ENCODE measurements at regions not wholly inside any gene's neighbourhood (a gene's known extent, or its start where the extent isn't known, plus 50 kb on each side); places are given as distances from the start of the nearest gene placed in this dataset.

DNA sequence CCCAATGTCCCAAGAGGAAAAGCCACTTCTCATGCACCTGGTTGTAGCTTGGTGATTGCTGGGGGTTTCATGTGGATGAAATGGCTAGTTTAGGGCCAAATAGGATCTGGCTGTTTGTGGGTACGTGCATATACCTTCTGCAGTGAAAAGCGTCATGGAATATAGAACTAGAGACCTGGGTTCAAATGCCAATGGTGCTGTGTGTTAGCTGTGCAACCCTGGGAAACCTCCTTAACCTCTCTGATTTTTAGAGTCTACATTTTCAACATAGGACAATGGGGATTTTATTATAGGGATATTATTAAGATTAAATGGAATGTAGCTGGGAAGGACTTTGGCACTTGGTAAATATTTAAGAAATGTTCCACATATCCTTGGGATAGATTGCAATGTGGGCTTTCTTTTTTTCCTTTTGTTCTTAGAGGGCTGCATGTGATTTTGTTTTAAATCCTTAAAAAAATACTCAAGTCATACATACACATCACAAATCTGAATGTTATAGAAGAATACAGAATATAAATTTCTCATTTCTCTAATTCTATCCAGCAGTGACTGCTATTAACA, 112.6 kb upstream of the E2F8 start:
- no peak for DNase-seq

GRCh38 chr11:19352771-19353160, 112.0 kb upstream of the E2F8 start:
- DNase-seq: no peak

GRCh38 chr11:19352072-19352770, 111.5 kb upstream of the E2F8 start:
- no peak for DNase-seq

DNA sequence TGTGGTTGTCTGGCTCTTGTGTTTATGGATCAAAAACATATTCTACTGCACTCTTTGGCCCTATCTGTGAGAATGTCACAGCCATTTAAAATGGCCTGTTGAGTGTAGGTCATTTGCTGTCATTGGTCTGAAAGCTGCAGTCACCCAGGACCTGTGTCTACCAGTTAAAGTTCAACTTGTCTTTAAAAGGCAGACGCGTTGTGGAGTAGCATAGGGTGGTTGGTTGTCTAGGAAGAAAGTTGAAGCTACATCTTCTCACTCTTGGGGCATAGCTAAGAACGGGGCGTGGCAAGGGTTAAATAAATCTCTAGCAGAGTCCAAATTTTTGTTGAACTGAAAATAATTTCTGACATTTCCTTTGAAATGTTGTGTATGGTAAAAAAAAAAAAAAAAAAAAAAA, 110.7 kb upstream of the E2F8 start:
- no peak for DNase-seq

DNA sequence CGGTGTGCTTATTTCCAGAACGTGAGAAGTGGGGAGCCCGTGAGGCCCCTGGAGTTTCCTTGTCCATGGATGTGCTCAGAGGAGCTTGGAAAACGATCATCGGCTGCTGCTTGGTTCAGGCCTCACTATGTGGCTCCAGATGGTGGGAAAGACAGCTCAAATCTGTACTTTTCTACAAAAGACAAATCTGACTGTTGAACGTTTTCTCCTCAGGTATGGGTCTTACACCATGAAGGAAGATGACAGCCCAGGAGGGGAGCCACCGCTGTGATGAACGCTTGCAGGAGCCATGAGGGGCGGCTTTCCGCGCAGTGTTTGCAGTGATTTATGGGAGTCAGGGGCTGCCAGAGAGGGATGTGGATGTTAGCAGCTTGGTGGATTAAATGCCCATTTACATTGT, 109.4 kb upstream of the E2F8 start:
- no peak for DNase-seq

DNA sequence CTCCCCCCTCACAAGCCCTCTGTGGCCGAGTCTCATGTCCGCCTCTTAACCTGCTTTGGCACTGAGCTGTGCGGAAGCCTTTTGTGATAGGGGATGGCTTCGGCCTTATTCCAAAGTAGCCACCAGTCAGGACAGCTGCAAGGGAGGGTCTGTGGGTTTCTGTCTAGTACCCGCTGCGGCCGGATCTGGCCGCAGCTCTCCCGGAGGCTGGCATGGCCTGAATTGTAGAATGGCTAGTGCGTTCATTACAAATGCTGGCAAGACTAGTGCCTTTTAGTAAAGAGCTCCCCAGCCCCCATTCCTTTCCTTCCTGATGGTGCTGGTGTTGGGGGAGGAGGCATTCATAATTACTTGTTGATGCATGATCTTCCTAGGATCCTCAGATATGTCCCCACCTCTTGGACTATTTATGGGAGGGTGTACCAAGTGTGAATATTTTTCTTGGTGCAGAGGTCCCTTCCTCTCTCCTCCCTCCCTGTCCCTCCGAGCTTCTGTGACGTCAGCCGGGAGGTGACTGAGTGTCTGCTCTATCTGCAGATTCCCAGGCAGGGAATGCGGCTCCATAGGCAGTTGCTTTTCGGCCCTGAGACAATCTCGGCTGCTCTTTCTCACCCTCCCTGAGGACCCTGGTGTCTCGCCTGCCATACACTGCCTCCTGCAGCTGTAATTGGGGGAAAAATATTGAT, 108.7 kb upstream of the E2F8 start:
- no peak for DNase-seq

- no peak for DNase-seq
Observed at GRCh38 chr11:19347911-19348310, 107.2 kb upstream of the E2F8 start.

GRCh38 chr11:19345848-19346681, 105.3 kb upstream of the E2F8 start:
- DNase-seq: no peak

GRCh38 chr11:19345519-19345847, 104.7 kb upstream of the E2F8 start:
- no peak for DNase-seq

DNA sequence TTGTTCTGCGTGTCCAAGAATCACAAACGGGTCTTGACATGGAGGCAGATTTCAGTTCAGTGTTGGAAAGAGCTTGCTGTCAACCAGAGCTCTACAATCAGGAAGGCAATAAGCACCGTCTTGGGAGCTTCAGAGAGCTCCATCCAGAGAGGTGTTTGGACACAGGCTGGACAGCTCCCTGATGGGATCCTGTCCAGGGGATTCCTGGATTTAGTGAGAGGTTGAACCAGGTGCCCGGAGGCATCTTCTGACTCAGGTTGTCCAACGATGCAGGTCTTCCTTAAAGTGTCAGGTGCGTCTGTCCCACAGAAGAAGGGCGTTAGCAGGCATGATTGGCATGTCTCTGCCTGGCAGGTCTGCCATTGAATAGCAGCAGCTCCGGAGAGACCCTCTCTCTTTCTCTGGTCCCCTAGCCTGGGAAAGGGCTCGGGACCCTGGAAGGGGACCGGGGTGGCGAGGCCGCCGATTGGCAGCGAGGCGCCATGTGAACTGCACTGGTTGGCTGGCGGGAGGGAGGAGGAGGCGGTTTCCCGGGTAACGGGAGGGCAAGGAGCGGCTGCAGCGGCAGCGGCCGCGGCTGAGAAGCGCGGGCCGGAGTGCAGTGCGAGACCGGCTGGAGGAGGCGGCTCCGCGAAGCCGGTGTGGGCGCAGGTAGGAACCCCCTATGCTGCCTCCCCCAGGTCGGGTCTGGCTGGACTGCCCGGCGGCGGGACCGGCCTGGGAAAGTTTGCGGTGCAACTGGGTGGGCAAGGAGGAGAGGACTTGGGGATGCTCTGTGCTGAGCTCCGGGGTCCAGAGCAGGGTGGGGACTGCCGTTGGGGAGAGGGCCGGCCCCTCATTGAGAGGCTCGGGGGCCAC, 104.1 kb upstream of the E2F8 start:
- DNase-seq: peak; percentile 39

DNA sequence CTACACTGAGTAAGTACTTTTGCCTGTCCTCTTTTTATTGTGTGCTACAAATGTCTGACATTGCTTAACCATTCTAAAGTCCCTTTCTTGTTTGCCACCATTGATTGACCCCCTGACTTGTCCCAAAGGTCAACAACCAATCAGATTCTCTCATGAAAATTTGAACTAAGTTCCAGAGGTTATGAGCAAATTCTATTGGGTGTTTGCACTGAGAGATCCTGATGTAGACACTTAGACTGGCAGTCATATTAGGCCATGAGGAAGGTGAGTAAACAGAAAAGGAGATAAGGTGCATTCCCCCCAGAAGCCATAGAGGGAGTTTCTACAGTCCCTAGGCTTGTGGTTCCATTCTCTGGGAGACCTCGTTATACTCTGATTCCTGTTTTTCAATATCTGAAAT, 101.3 kb upstream of the E2F8 start:
- DNase-seq: no peak

GRCh38 chr11:19338375-19338774, 97.6 kb upstream of the E2F8 start:
- no peak for DNase-seq

DNA sequence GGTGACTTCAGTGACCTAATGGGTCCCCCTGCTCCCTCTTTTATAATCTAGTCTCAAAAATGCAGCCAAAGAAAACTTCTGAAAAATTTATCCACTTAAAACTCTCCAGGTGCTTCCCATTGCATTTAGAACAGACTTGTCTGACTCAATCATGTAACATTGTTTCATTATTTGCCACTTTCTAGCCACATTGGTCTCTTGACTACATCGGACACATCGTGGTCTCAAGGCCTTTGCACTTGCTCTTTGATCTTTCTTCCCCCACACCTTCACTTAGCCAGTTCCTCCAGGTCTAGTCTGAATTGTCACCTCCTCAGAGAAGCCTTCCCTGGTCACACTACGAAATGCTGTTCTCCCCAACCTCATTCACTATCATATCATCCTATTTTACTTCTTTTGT, 97.0 kb upstream of the E2F8 start:
- no peak for DNase-seq

DNA sequence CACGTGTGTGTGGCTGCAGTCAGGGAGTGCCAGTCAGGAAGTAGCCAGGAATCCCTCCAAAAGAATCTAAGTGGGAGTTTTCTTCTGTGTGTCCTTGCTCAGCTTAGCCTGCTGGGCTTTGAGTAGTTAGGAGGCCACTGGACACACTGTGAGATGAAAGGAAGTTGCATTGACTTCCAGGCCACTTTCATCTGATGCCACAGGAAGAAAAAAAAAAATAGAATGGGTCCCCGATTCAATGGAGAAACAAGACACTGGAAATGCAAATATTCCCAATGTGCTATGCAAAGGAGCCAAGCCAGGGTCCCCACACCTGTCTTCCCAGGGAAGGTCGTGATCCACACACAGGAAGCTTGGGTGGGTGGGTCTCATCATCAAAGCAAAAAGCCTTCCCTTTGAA, 95.6 kb upstream of the E2F8 start:
- no peak for DNase-seq

DNA sequence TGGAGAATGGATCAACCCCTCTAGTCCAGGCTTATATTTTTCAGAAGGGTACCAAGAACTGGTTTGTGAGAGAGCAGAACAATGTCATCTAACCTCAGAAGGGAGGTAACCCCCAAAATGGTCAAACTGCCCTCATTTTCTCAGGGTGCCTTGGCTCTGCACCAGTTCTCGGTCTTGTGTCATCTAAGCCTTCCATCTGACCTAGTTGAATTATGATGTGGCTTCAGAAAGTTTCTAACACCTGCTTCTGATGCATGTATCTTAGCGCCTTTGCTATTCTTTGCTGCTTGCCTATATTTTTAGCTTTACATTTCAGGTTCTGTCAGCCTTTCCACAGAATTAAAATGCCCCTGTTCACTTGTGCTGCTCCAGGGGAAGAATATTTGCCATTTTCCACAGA, 91.7 kb upstream of the E2F8 start:
- no peak for DNase-seq

GRCh38 chr11:19330416-19330815, 89.7 kb upstream of the E2F8 start:
- DNase-seq: no peak

- no peak for DNase-seq
Observed at GRCh38 chr11:19329970-19330369, 89.2 kb upstream of the E2F8 start.

GRCh38 chr11:19328586-19329311, 88.0 kb upstream of the E2F8 start:
- no peak for DNase-seq

GRCh38 chr11:19327280-19327679, 86.5 kb upstream of the E2F8 start:
- DNase-seq: no peak

GRCh38 chr11:19326499-19326898, 85.8 kb upstream of the E2F8 start:
- DNase-seq: no peak

GRCh38 chr11:19323502-19323901, 82.8 kb upstream of the E2F8 start:
- DNase-seq: no peak

GRCh38 chr11:19321351-19321750, 80.6 kb upstream of the E2F8 start:
- DNase-seq: no peak

Measured in NCI-H1092 (cell line).